Frontal cortex (tissue), 3 donors: ENCODE measurements at regions not wholly inside any gene's neighbourhood (a gene's known extent, or its start where the extent isn't known, plus 50 kb on each side); places are given as distances from the start of the nearest gene placed in this dataset.
"Not testable (repeated sequence)": the region's sequence is repeated elsewhere in the genome, so short reads cannot be mapped to it uniquely, and the experiment has no call there.

Experiments
- DNase-seq, 2 donors: peaks; one replicate each; pipeline ENCODE4 v3.0.0; 2012; ENCODE audit warnings: low spot score in 2 of 2
- FAIRE-seq: peaks from 2 replicates; lab custom pipeline; 2012; peaks lifted over from hg19 to GRCh38; lab: Jason Lieb, UNC
- donor health status: control.
- donor health status: control.
- donor health status: control.

DNA sequence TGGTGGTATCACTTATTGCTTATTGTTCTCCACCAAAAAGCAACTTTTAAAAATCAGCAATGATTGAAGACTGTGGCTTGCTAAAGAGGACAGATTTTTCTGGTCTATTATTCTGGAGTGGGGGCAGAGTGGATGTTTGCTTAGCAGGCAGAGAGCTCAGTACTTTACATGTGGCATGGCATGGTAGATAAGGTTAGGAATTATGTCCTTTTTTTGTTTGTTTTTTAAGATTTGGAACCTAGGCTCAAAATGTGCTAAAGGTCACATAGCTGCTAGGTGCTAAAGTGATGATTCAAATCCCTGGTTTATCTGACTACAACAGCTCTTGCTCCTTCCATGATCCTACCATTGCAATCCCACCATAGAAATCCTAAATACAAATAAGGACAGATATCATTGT, 331.0 kb upstream of the ADAMTS9 start:
- DNase-seq (no peak), FAIRE-seq (no peak)

DNA sequence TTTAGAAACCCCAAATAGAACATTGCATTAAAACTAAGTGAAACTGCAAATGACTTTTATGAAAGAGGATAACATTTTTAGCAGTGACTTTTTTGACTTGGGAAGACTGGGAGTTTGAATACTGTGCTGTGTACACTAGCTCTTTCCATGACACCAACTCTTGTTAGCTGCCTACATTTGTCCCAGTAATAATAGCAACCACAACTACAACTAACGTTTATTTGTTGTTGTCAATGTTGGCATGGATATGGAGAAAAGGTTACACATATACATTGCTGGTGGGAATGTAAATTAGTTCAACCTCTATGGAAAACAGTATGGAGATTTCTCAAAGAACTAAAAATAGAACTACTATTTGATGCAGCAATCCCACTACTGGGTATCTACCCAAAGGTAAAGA, 329.6 kb upstream of the ADAMTS9 start:
- no peak for DNase-seq
- no peak for FAIRE-seq

DNA sequence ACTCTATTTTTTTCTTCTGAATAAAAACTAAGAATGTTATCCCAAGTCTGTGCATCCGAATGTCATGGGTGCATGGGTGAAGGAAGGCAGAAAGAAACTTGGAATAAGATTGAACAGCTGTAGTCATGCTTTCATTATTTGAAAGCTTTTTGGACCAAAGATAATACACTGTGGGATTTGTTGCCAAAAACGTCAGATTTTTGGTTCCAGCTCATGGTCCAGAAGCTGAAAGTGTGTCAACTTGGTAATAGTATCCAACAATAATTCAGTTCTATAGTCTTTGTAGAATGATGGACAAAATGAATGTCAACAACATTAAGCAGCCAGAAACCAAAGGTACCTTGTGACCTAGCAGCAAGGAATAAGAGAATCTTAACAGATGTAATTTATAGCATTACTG, 327.9 kb upstream of the ADAMTS9 start:
- DNase-seq (no peak), FAIRE-seq (no peak)

DNA sequence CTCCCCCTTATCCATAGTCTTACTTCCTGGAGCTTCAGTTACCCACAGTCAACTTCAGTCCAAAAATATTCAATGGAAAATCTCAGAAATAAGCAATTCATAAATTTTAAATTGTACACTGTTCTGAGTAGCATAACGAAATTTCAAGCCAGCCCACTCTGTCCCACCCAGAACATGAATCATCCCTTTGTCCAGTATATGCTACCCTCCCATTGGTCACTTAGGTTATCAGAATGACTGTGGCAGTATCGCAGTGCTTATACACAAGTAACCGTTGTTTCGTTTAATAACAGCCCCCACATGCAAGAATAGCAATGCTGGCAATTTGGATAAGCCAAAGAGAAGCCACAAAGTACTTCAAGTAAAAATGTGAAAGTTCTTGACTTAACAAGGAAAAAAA, 325.3 kb upstream of the ADAMTS9 start:
- no peak for FAIRE-seq

DNA sequence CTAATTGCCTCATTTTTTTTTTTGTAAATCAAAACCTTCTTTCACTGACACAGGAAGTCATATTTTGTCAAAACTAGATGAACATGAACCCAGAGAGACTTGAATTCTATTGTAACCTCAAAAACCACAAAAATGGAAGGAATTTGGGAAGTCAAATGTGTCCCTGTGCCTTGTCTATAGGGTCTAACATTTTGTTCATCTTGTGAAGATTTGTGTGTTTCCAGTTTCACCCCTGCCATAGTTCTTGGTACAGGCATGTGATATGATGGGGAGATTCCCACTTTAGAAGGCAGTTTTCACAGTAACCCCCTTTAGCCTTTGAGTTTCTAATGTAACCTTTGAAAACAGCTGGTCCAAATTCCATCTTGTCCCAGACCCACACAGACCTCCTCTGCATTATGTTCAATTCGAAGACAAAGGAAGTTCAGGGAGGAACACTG, 318.5 kb upstream of the ADAMTS9 start:
- no peak for FAIRE-seq
- DNase-seq, result no peak

More for the DNA sequence above, 325.3 kb upstream of the ADAMTS9 start:
- DNase-seq, result no peak

DNA sequence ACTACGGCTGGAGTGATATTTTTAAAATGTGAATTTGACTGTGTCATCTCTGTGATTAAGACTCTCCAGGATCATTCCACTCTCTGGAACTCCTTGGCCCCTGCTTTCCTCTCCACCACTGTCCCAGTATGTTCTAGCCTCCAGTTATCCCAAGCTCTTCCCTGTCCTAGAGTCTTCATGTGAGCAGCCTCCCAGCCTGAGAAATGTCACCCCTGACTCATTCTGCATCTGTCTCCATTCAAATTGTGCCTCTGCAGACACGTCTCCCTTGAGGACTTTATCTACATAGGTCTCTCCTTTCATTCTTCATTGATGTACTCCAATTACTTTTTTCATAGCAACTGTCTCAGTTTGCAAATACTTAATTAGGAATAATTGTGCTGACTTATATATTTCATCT, 317.7 kb upstream of the ADAMTS9 start:
- DNase-seq, result no peak
- no peak for FAIRE-seq

DNA sequence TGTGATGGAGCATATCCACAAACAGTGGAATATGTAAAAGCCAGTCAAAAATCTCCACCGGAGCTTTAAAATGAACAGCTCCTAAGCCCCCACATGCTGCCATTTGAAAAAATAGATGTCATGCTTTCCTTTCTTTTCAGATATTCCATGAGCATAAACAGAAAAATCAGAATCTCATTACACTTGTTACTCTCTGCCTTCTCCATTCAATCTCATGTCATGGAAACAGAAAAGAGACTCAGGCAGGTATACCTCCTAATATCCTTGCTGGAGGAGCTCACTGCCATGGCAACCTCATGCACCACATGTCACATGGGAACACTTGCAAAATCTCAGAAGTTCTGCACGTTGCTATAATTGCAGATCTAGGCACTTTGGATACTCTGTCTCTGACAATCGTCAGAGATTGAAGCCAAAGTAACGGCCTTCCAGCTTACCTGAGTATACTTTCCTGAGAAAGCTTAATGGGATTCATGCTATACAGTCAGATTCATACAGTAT, 317.0 kb upstream of the ADAMTS9 start:
- no peak for DNase-seq
- FAIRE-seq, result no peak

DNA sequence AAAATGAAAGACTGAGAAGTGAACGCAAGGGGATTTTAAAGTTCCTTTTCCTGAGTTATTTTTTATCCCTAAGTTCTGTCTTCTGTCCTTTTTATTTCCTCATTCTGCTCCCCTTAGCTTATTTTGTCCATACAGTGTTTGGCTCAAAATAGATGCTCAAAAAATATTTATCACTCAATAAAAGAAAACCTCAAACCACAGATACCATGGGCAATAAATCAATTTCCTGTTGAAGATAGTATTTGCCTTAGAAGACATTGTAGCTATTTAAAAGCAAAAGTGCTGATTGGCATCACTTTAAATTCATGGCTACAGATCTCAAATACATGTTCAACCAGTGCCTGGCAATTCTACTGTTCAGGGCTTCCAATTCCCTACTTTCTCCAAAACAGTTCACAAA, 316.5 kb upstream of the ADAMTS9 start:
- DNase-seq (no peak), FAIRE-seq (no peak)

DNA sequence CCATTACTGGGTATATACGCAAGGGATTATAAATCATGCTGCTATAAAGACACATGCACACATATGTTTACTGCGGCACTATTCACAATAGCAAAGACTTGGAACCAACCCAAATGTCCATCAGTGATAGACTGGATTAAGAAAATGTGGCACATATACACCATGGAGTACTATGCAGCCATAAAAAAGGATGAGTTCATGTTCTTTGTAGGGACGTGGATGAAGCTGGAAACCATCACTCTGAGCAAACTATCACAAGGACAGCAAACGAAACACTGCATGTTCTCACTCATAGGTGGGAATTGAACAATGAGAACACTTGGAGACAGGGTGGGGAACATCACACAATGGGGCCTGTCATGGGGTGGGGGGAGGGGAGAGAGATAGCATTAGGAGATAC, 313.3 kb upstream of the ADAMTS9 start:
- FAIRE-seq, DNase-seq: not testable (repeated sequence)

DNA sequence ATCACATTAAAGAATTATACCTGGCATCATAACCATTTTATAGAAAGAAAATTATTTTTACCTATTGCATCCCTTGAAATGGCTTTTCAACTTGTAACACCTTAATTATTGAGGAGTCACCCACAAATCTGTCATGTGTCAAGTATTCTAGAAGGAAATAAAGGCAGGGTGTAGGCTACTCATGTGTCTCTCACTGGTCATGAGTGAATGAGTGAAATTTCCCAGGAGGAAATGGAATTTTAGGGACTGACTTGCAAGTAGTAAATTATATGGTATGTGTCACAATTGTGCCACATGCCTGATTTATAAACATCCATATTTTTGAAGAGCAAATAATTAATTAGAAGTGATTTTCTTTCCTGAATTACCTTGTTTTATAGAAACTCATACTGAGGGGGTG, 310.5 kb upstream of the ADAMTS9 start:
- FAIRE-seq, result no peak
- no peak for DNase-seq

DNA sequence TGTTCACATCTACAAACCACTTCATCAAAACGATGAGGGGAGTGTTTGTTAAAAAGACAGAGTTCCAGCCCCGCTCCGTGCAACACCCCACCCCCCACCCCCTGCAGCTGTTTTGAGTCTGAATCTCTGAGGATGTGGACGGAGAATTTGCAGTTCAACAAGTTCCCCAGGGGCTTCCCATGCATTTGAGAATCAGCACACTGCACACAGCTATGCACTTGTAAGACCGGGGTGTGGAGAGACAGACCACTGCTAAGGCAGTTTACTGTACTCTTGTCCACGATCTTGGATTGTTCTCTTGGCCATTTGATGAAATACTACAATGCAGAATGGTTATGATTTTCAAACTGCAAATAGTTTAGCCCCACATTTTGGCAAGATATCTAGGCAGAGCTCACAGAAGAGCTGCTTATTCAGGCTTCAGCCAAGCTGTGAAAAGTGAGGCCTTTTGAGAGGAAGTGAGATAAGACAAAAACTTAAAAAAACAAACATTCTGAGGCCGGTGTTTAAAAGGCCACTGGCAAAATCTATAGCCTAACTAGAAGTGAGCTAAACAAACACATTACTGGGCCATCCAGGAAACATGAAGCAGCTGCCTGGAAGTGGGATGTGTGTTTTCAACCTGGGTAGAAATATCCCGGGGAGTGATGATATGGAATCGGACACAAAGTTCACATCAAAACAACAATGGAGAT, 308.2 kb upstream of the ADAMTS9 start:
- FAIRE-seq (no peak), DNase-seq (no peak)

DNA sequence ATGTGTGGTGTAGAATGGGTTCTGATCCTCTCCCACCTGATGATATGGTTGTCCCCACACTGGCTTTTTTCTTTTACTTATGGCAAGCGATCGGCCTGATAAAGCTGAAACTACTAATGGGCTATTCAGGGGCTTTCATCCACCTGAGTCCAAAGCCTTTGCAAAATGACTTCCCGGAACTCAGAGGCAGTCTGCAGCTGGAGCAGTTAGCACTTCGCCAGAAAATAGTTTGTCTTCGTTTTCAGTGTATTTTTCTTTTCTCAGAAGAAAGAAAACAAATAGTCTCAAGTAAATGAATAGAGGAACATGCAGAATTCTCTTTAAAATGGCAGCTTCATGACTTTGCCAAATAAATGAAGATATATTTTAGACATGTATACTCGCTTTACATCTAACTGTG, 306.0 kb upstream of the ADAMTS9 start:
- no peak for DNase-seq
- no peak for FAIRE-seq

DNA sequence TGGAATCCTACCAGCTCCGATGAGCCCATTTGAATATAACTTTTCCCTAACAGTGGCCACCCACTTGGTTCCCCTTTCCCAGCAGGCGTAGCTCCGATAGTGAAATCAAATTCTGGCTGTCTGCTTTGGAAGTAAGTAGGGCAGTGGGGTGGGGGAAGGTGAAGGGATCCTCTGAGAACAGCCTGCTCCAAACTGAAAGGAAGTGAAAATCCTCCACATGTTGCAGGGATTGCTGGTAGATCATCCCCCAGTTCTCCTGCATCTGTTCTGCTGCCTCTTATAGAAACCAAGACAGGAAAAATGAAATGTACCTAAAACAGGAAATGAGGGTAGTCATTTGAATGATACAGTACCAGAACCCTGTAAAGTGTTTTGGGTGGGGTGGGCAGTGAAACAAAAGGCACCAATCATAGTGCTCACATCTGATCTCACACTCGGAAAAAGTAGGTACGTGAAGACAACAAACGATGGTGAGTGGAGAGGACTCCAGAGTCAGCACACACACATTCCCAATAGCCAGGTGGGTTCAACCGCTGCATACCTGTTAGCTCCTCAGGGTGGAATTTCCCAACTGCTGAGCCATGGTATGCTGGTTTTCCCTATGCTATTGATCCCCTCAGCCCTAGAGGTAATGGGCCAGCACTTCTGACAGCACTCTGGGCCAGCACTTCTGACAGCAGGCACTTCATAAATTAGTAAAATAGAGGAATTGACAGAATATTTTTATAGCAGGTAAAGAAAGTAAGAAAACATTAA, 304.9 kb upstream of the ADAMTS9 start:
- FAIRE-seq, result no peak
- DNase-seq, result no peak

DNA sequence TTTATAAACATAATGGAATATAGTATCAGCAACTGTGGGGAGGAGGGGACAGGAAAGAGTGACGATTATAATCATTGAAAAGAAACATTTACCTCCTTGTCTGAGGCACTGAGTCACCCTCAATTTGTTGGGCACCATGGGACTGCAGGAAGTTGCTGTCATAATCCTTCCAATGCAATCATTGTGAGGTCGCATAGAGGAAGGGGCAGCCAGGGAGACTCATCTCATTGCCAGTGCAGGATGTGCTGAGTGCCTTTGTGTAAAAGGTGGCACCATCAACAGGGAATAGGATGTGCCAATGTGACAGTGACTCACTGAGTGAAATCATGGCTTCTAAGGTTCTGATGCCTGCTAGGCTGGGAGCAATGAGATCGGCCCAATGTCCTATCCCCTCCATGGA, 300.4 kb upstream of the ADAMTS9 start:
- FAIRE-seq (no peak), DNase-seq (no peak)

DNA sequence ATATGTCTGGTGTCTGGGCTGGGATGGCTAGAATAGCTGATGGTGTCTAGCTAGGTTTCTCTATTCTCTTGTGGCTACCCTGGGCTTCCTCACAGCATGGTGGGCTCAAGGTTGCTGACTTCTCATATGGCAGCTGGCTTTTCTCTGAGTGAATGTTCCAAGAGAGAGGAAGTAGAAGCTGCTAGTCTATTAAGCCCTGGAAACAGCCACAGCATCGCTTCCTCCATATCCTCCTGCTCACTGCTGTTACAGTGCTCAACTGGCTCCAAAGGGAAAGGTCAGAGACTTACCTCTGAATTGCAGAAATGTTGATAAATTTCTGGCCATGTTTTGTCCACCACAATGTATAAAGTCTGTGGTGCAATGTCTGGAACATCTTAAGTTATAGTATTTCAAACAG, 299.9 kb upstream of the ADAMTS9 start:
- no peak for FAIRE-seq
- no peak for DNase-seq

DNA sequence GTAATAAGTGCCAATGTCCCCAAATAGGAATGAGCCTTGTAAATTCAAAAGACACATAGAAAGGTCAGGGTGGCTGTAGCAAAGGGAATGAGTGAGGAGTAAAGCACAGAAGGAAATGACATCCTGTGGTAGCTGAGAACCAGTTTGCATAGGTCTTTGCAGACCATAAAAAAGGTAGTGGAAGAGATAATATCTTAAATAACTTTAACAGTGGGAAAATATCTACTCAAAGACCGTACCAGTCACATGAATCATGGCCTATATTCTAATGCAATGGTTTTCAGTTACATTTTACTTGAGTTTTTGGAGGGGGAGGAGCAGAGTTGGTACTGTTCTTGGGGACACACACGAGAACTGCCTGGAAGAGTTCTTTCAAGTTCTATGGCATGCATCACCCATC, 297.3 kb upstream of the ADAMTS9 start:
- DNase-seq, result no peak
- FAIRE-seq, result no peak

DNA sequence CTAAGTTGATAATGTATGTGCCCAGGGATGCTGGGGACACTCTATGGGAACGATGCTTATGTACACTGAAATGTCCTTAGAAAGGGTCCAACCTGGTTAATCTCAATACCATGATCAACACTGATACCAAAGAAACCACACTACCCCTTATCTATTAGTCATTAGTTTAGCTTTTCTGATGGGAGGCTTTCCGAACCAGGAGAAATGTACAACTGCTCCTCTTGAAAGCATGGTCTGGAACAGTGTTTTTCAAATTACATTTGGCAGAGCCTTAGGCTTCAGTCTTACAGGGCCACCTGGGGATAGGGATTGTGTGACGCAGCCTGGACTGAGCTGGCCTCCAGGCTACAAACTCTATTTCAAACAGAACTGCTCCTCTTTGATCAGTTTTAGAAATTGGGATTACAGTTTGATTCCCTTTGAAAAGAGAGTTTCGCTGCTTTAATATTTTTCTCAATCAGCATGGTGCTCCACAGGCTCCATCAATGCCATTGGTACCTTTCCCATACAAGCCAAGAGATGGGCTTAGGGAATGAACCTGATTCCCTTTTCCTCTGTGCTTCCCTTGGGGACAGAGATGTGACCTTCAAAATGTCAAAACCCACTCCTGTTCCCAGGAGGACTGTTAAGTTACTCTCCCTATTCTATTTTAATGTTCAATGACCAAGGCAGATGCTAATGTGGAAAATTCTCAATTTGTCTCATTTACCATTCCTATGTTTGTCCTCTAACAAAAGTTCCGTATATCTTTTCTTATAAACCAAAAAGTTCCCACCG, 296.0 kb upstream of the ADAMTS9 start:
- FAIRE-seq, result no peak
- DNase-seq, result no peak

DNA sequence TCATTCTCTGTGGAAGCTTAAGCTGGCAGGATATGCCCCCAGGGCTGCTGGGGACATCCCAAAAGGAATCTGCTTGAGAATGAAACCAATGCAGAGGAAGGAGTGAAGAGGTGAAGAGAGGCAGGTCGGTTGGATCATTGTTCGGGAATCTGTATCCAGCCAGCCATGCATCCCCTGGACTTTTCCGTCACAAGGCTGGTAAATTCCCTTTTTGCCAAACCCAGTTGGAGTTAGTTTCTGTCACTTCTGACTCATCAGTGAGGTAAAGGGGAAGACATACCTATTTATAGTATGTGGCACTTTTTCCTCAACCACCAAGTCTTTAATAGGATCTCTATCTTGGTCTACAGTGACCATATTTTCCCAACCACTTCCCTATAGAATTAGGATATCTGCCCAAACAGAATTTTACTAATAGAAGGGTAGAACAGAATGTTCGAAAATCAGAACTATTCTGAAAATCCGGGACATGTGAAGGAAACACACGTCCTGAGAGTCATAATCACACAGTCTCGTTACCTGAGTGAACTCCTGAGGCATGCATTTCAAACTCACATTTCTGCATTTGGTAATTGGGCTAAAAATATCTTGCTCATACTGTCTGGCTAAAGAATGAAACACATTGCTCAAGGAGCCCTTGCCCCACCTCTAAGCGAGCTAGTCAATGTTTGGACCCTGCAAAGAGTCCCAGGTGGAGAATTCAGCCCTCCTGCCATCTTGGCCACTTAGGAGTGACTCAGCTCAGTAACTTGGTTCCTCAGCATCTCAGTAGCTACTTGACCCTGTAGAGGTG, 289.7 kb upstream of the ADAMTS9 start:
- DNase-seq (no peak), FAIRE-seq (no peak)

DNA sequence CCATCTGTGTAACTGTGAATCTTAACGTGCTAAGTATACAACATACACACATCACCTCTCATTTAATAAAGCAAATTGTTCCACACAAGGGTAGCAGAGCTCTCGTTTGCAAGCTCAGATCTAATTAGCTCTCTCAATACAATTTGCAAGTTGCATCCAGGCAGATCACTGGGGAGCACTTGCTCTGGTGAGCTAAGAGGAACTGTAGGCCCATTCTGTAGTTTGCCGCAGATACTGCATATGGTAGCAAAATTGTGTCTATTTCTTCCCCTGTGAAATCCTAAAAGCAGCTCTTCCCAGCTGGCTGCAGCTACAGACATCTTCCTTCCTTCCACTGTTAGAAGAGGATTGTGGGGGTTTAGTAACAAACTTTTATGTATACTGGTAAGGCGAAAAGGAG, 288.7 kb upstream of the ADAMTS9 start:
- FAIRE-seq (no peak), DNase-seq (no peak)

DNA sequence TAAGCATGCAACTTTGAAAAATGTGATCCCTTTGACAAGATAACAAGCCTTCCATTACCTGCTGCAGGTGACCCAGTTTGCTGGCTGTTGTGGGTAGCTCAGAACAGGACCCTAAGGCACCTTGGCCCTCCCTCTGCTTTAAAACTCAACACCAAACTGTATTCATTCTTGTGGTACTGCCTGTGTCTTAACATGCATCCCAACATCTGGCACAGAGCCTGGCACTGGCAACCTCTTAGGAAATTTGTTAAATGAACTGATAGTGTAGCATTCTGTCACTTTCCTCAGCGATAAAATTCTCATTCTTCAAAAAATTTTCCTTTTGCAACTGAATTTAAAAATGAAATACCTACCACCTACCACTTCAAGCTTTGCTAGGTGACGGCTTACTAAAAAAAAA, 287.3 kb upstream of the ADAMTS9 start:
- FAIRE-seq (no peak), DNase-seq (no peak)
